ENCODE measurements at regions not wholly inside any gene's neighbourhood (a gene's known extent, or its start where the extent isn't known, plus 50 kb on each side); places are given as distances from the start of the nearest gene placed in this dataset.

DNA sequence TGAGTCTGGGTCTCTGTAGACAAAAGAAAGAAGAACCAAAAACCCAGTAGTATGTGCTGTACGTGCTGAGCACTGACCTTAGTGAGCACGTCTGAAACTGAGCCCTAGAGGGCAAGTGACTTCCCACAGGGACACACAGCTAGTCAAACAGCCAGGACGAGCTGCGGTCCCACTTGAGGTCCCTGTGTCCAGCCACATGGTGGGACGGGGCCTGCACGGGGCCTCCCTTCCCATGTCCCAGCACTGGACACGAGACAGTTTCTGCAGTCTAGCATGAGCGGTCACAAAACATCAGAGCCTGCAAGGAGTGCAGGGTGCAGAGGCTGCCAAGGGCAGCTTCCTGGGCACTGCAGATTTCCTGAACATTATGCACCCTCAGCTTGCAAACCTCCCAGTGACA, 121.6 kb downstream of the NCOR2 start:
- TF ChIP-seq, protein P1, sequence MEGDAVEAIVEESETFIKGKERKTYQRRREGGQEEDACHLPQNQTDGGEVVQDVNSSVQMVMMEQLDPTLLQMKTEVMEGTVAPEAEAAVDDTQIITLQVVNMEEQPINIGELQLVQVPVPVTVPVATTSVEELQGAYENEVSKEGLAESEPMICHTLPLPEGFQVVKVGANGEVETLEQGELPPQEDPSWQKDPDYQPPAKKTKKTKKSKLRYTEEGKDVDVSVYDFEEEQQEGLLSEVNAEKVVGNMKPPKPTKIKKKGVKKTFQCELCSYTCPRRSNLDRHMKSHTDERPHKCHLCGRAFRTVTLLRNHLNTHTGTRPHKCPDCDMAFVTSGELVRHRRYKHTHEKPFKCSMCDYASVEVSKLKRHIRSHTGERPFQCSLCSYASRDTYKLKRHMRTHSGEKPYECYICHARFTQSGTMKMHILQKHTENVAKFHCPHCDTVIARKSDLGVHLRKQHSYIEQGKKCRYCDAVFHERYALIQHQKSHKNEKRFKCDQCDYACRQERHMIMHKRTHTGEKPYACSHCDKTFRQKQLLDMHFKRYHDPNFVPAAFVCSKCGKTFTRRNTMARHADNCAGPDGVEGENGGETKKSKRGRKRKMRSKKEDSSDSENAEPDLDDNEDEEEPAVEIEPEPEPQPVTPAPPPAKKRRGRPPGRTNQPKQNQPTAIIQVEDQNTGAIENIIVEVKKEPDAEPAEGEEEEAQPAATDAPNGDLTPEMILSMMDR (IDR thresholded peaks at IDR 0.05) = no peak
- TF ChIP-seq POLR2AphosphoS5 (IDR thresholded peaks at IDR 0.05; ENCODE audit: low read depth, low read length) (no peak), SIN3A (IDR thresholded peaks at IDR 0.05; ENCODE audit: borderline replicate concordance, insufficient read depth, low read depth, low read length) (no peak), TCF7L2 (IDR thresholded peaks at IDR 0.05; ENCODE audit: low read depth, low read length) (no peak)
- TF ChIP-seq, protein P2, sequence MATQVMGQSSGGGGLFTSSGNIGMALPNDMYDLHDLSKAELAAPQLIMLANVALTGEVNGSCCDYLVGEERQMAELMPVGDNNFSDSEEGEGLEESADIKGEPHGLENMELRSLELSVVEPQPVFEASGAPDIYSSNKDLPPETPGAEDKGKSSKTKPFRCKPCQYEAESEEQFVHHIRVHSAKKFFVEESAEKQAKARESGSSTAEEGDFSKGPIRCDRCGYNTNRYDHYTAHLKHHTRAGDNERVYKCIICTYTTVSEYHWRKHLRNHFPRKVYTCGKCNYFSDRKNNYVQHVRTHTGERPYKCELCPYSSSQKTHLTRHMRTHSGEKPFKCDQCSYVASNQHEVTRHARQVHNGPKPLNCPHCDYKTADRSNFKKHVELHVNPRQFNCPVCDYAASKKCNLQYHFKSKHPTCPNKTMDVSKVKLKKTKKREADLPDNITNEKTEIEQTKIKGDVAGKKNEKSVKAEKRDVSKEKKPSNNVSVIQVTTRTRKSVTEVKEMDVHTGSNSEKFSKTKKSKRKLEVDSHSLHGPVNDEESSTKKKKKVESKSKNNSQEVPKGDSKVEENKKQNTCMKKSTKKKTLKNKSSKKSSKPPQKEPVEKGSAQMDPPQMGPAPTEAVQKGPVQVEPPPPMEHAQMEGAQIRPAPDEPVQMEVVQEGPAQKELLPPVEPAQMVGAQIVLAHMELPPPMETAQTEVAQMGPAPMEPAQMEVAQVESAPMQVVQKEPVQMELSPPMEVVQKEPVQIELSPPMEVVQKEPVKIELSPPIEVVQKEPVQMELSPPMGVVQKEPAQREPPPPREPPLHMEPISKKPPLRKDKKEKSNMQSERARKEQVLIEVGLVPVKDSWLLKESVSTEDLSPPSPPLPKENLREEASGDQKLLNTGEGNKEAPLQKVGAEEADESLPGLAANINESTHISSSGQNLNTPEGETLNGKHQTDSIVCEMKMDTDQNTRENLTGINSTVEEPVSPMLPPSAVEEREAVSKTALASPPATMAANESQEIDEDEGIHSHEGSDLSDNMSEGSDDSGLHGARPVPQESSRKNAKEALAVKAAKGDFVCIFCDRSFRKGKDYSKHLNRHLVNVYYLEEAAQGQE (IDR thresholded peaks at IDR 0.05; ENCODE audit: insufficient read depth in 1 of 2, low read depth in 2 of 2, low read length in 1 of 2) = no peak

Data from Panc1 (cell line).